SU-DHL-6 (cell line): ENCODE measurements at regions not wholly inside any gene's neighbourhood (a gene's known extent, or its start where the extent isn't known, plus 50 kb on each side); places are given as distances from the start of the nearest gene placed in this dataset.

Source experiments
- EZH2phosphoT487 ChIP-seq: fragments of 200-600 bp; sonication (generic), shearing (Covaris generic); conservative IDR thresholded peaks from 2 replicates; pipeline ENCODE4 v1.6.1; 2018; ENCODE audit warnings: mild to moderate bottlenecking, antibody characterized with exemption, low read length, moderate library complexity, mixed read lengths
- TF ChIP-seq, protein P1 (sequence below): fragments of 200-600 bp; sonication (generic); IDR thresholded peaks from one replicate; pipeline ENCODE4 v1.5.1; 2017; ENCODE audit warnings: antibody characterized with exemption, mild to moderate bottlenecking, low read length, moderate library complexity; ENCODE audit not compliant: insufficient read depth, poor library complexity, severe bottlenecking

DNA sequence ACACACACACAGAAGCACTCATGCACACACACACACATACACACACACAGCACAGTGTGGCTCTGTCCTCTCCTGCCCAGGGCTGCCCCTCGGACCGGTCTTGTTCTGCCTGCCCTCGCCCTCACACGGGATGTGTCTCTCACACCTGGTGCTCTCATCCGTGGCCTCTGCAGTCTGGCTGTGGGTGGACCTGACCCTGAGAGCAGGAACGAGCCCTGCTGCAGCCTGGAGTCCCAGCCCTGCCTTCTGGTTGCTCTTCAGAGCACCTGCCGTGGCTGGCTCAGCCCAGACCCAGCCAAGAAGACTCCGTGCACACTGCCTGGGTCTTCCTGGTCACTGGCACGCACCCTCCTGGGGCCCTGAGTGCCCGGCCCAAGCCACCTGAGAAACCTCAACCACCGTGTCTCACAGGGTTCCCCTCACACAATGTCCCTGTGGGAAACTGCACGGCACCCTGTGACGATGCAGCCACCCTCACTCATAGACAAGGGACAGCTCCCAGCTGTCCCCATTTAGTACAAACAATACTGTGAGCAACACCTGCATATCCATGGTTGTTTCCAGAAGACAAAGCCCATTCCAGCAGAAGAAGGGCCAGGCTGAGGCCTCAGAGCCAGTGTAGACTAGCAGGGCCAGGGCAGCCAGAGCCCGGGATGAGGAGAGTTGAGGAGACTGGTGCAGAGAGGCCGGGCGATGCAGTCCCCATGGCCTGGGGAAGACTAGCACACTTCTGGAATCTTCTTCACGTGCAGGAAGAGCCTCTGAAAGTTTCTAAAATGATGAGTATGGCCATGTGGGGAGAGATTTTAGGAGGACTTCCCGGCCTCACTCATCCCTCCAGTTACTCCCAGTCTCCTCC lies 234.0 kb downstream of the NPHP4 start:
- TF ChIP-seq, protein P1, sequence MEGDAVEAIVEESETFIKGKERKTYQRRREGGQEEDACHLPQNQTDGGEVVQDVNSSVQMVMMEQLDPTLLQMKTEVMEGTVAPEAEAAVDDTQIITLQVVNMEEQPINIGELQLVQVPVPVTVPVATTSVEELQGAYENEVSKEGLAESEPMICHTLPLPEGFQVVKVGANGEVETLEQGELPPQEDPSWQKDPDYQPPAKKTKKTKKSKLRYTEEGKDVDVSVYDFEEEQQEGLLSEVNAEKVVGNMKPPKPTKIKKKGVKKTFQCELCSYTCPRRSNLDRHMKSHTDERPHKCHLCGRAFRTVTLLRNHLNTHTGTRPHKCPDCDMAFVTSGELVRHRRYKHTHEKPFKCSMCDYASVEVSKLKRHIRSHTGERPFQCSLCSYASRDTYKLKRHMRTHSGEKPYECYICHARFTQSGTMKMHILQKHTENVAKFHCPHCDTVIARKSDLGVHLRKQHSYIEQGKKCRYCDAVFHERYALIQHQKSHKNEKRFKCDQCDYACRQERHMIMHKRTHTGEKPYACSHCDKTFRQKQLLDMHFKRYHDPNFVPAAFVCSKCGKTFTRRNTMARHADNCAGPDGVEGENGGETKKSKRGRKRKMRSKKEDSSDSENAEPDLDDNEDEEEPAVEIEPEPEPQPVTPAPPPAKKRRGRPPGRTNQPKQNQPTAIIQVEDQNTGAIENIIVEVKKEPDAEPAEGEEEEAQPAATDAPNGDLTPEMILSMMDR = no peak
- TF ChIP-seq EZH2phosphoT487 = no peak
